ENCODE measurements at regions not wholly inside any gene's neighbourhood (a gene's known extent, or its start where the extent isn't known, plus 50 kb on each side); places are given as distances from the start of the nearest gene placed in this dataset.
"Not testable (repeated sequence)": the region's sequence is repeated elsewhere in the genome, so short reads cannot be mapped to it uniquely, and the experiment has no call there.

- Histone ChIP-seq H3K27me3 (ENCODE audit: control insufficient read depth, insufficient read depth, low read length) (no peaks in the 10 kb centered on the region), H3K9ac (ENCODE audit: low read depth, low read length) (no peak overlapping the region), H3K4me3 (ENCODE audit: low read depth, low read length) (no peak overlapping the region), H3K9me3 (ENCODE audit: control insufficient read depth, insufficient read depth, low read length) (no peaks in the 10 kb centered on the region), H3K36me3 (ENCODE audit: control insufficient read depth, insufficient read depth, low read length) (no peaks in the 10 kb centered on the region), H3K4me1 (ENCODE audit: control insufficient read depth, insufficient read depth, low read length) (no peaks in the 10 kb centered on the region)
Measured at GRCh38 chr7:46753662-46754061, 828.2 kb downstream of the TNS3 start.

DNA sequence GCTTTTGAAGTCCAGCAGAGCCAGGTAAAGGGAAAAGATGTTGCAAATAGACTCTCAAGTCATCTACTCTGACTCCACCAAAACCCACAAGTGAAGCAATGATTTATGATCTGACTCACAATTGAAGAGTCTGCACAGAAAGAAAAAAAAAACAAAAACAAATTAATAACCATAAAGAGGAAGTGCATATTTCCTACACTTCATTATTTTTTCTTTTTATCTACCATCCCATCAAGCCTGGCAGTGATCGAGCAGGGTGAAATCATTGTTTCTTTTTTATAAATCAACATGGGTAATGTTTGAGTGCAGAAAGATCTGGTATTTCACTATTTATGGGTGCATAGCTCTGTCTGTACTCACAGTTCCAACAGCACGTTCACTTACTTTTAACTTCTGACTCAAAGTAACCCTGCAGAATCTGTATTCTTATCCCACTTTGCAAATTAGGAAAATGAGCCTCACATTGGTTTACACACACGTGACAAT lies 829.0 kb downstream of the TNS3 start:
- no peak overlapping the region for H3K9ac ChIP-seq (ENCODE audit: low read depth, low read length)
- no peak overlapping the region for H3K4me3 ChIP-seq (ENCODE audit: low read depth, low read length)
- no peaks in the 10 kb centered on the region for H3K36me3 ChIP-seq (ENCODE audit: control insufficient read depth, insufficient read depth, low read length)
- no peaks in the 10 kb centered on the region for H3K9me3 ChIP-seq (ENCODE audit: control insufficient read depth, insufficient read depth, low read length)
- no peaks in the 10 kb centered on the region for H3K4me1 ChIP-seq (ENCODE audit: control insufficient read depth, insufficient read depth, low read length)
- H3K27me3 ChIP-seq (ENCODE audit: control insufficient read depth, insufficient read depth, low read length): no peaks in the 10 kb centered on the region

DNA sequence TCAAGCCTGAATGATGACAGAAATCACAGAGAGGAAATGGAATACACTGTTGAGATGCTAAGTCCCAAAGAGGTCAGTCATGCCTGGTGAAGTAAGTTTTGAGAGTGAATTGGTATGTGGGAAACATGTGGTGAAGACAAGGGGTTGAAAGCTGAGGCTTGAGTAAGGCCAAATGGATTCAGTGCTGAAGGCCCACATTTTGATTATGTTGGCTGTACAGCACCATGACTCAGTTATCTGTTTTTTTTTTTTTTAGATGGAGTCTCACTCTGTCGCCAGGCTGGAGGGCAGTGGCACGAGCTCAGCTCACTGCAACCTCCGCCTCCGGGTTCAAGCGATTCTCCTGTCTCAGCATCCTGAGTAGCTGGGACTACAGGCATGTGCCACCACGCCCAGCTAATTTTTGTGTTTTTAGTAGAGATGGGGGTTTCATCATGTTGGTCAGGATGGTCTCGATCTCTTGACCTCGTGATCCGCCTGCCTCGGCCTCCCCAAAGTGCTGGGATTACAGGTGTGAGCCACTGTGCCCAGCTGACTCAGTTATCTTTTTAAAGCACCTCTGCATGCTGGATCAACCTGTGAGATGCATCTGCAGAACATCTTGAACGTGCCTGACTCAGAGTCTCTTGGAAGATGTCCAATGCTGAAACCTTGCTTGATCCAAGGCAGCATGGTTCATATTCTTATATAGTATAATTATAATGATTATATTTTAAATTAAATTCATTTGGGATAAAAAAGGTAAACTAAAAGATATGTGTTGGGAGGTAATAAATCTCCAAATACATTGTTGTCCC lies 829.8 kb downstream of the TNS3 start:
- not testable (repeated sequence) for H3K9me3 ChIP-seq (ENCODE audit: control insufficient read depth, insufficient read depth, low read length); H3K27me3 ChIP-seq (ENCODE audit: control insufficient read depth, insufficient read depth, low read length); H3K36me3 ChIP-seq (ENCODE audit: control insufficient read depth, insufficient read depth, low read length); H3K4me3 ChIP-seq (ENCODE audit: low read depth, low read length); H3K9ac ChIP-seq (ENCODE audit: low read depth, low read length); H3K4me1 ChIP-seq (ENCODE audit: control insufficient read depth, insufficient read depth, low read length)

DNA sequence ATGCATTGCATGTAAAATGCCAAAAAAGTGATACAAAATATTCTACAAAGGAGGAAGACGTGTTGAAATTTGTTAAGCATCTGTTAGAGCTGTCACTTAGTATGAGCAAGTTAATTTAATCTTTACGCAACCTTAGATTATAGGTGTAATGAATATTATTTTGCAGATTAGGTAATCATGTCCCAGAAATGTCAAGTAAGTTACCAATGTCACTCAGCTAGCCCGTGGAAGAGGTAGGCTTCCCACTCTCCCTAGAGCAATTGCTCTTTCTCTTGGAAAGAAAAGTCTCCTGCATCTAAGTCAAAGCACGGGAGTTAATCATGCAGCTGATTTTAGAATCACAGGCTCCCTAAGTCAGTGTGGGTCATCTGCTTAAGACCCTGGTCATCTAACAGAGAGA lies 830.4 kb upstream of the IGFBP3 start:
- no peaks in the 10 kb centered on the region for H3K4me1 ChIP-seq (ENCODE audit: control insufficient read depth, insufficient read depth, low read length)
- no peak overlapping the region for H3K4me3 ChIP-seq (ENCODE audit: low read depth, low read length)
- H3K27me3 ChIP-seq (ENCODE audit: control insufficient read depth, insufficient read depth, low read length): no peaks in the 10 kb centered on the region
- no peak overlapping the region for H3K9ac ChIP-seq (ENCODE audit: low read depth, low read length)
- no peaks in the 10 kb centered on the region for H3K36me3 ChIP-seq (ENCODE audit: control insufficient read depth, insufficient read depth, low read length)
- no peaks in the 10 kb centered on the region for H3K9me3 ChIP-seq (ENCODE audit: control insufficient read depth, insufficient read depth, low read length)

DNA sequence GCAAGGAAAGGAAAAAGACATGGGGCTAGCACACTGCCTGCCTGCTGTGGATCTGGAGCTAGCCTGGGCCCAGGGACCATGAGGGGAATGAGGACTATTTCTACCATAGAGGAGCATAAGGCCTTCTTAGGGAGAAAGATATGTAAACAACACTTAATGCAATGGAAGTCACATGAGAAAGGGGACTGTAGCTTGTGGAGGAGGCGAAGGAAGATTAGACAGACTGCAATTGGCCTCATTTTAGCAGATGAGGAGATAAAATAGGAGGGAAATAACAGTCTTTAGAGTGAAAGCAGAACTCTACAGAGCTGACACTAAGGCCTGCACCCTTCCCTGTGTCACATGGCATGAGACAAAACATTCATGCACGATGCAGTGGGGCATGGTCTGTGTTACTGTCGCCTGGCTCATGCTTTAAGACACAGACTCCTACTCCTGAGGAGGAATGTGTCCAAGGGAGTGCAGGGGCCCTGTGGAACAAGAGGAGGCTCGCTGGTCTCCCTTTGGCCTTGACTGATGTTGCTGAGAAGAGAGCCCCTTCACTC lies 829.3 kb upstream of the IGFBP3 start:
- no peaks in the 10 kb centered on the region for H3K4me1 ChIP-seq (ENCODE audit: control insufficient read depth, insufficient read depth, low read length)
- H3K36me3 ChIP-seq (ENCODE audit: control insufficient read depth, insufficient read depth, low read length): no peaks in the 10 kb centered on the region
- H3K27me3 ChIP-seq (ENCODE audit: control insufficient read depth, insufficient read depth, low read length): no peaks in the 10 kb centered on the region
- H3K9me3 ChIP-seq (ENCODE audit: control insufficient read depth, insufficient read depth, low read length): no peaks in the 10 kb centered on the region
- H3K4me3 ChIP-seq (ENCODE audit: low read depth, low read length): no peak overlapping the region
- H3K9ac ChIP-seq (ENCODE audit: low read depth, low read length): no peak overlapping the region

DNA sequence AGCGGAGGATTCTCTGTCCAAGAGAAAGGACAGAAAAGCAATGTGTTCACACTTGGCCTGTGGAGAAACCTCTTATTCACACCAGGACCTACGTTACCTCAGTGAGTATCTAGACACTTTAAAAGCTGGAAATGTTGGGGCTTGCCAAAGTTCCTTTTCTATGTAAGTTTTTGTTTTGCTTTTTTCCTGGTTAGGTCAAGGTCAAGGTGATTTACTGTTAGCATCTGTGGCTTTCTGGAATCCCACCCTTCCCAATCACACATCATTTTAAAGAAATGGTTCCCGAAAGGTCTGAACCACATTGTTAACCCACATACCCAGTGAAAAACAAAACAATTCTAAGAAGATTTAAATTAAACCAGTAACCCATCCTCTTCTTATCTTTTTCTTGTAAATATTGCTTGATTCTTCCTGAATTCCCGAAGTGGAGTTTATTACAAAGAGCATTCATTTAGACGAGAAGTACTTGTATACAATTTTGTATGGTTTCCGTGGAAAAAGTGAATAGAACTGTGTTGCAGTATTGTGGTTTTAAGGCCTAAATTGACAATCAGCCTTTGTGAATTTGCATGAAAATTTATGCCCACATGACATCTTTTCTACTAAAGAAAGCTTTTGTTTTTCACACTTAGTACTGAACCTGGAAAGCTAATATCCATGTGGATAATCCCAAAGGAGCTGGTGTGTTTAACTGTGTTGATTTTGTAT lies 827.0 kb upstream of the IGFBP3 start:
- H3K27me3 ChIP-seq (ENCODE audit: control insufficient read depth, insufficient read depth, low read length): no peaks in the 10 kb centered on the region
- no peaks in the 10 kb centered on the region for H3K4me1 ChIP-seq (ENCODE audit: control insufficient read depth, insufficient read depth, low read length)
- no peaks in the 10 kb centered on the region for H3K36me3 ChIP-seq (ENCODE audit: control insufficient read depth, insufficient read depth, low read length)
- no peak overlapping the region for H3K4me3 ChIP-seq (ENCODE audit: low read depth, low read length)
- H3K9me3 ChIP-seq (ENCODE audit: control insufficient read depth, insufficient read depth, low read length): no peaks in the 10 kb centered on the region
- H3K9ac ChIP-seq (ENCODE audit: low read depth, low read length): no peak overlapping the region

DNA sequence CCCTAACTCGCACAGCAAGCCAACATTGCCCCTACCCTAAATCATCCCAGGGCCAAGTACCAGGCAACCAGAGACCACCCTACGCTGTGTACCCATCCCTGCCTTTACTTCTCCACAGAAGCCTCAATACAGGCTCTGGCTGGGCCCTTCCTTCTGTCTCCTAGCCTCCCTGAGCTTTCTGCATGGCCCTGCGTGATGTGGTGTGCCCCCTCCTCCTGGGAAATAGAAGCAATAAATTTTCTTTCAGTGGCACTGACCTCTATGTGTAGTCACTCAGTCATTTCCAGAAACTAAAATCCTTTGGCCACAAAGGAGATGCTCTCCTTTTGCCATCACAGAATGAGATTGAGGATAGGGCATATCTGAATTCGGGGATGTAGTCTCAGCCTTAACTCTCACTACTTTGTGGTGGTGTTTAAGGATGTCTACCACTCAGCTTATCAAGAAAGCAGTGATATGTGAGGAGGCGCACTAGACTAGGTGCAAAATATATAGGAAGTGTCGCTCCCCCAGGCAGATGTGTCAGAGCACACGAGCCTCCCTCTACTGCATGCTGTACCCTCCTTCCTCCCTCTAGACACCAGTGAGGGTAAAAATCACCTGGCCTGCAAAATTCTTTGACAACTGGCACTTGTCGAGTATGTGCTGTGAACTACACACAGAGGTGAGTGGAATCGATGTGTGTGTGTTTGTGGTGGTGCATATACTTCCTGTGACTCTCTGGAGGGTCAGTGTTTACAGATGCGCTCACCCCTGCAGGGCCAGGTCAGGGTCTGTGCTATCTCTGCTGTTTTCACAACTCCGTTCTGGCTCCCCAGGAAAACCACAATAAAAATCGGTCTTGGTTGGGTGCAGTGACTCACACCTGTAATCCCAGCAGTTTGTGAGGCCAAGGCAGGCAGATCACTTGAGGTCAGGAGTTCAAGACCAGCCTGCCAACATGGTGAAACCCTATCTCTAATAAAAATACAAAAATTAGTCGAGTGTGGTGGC lies 825.9 kb upstream of the IGFBP3 start:
- no peaks in the 10 kb centered on the region for H3K9me3 ChIP-seq (ENCODE audit: control insufficient read depth, insufficient read depth, low read length)
- no peaks in the 10 kb centered on the region for H3K4me1 ChIP-seq (ENCODE audit: control insufficient read depth, insufficient read depth, low read length)
- H3K36me3 ChIP-seq (ENCODE audit: control insufficient read depth, insufficient read depth, low read length): no peaks in the 10 kb centered on the region

GRCh38 chr7:46745707-46746090 lies 824.6 kb upstream of the IGFBP3 start:
- H3K9ac ChIP-seq (ENCODE audit: low read depth, low read length): no peak overlapping the region
- H3K9me3 ChIP-seq (ENCODE audit: control insufficient read depth, insufficient read depth, low read length): no peaks in the 10 kb centered on the region
- H3K4me1 ChIP-seq (ENCODE audit: control insufficient read depth, insufficient read depth, low read length): no peaks in the 10 kb centered on the region
- H3K27me3 ChIP-seq (ENCODE audit: control insufficient read depth, insufficient read depth, low read length): no peaks in the 10 kb centered on the region
- no peaks in the 10 kb centered on the region for H3K36me3 ChIP-seq (ENCODE audit: control insufficient read depth, insufficient read depth, low read length)
- no peak overlapping the region for H3K4me3 ChIP-seq (ENCODE audit: low read depth, low read length)

More for the DNA sequence above, 825.9 kb upstream of the IGFBP3 start:
- H3K9ac ChIP-seq (ENCODE audit: low read depth, low read length): no peak overlapping the region
- H3K27me3 ChIP-seq (ENCODE audit: control insufficient read depth, insufficient read depth, low read length): no peaks in the 10 kb centered on the region
- H3K4me3 ChIP-seq (ENCODE audit: low read depth, low read length): no peak overlapping the region

- Histone ChIP-seq H3K9ac (ENCODE audit: low read depth, low read length) (no peak overlapping the region), H3K4me1 (ENCODE audit: control insufficient read depth, insufficient read depth, low read length) (no peaks in the 10 kb centered on the region), H3K9me3 (ENCODE audit: control insufficient read depth, insufficient read depth, low read length) (no peaks in the 10 kb centered on the region), H3K4me3 (ENCODE audit: low read depth, low read length) (no peak overlapping the region), H3K36me3 (ENCODE audit: control insufficient read depth, insufficient read depth, low read length) (no peaks in the 10 kb centered on the region), H3K27me3 (ENCODE audit: control insufficient read depth, insufficient read depth, low read length) (no peaks in the 10 kb centered on the region)
Measured at GRCh38 chr7:46744957-46745706, 824.1 kb upstream of the IGFBP3 start.

- H3K4me1 ChIP-seq (ENCODE audit: control insufficient read depth, insufficient read depth, low read length): peaks cover 5% of the 10 kb centered on the region
- no peaks in the 10 kb centered on the region for H3K27me3 ChIP-seq (ENCODE audit: control insufficient read depth, insufficient read depth, low read length)
- no peak overlapping the region for H3K9ac ChIP-seq (ENCODE audit: low read depth, low read length)
- no peaks in the 10 kb centered on the region for H3K9me3 ChIP-seq (ENCODE audit: control insufficient read depth, insufficient read depth, low read length)
- no peak overlapping the region for H3K4me3 ChIP-seq (ENCODE audit: low read depth, low read length)
- no peaks in the 10 kb centered on the region for H3K36me3 ChIP-seq (ENCODE audit: control insufficient read depth, insufficient read depth, low read length)
Measured at GRCh38 chr7:46742601-46743000, 821.5 kb upstream of the IGFBP3 start.
